ENCODE measurements at regions not wholly inside any gene's neighbourhood (a gene's known extent, or its start where the extent isn't known, plus 50 kb on each side); places are given as distances from the start of the nearest gene placed in this dataset.

DNA sequence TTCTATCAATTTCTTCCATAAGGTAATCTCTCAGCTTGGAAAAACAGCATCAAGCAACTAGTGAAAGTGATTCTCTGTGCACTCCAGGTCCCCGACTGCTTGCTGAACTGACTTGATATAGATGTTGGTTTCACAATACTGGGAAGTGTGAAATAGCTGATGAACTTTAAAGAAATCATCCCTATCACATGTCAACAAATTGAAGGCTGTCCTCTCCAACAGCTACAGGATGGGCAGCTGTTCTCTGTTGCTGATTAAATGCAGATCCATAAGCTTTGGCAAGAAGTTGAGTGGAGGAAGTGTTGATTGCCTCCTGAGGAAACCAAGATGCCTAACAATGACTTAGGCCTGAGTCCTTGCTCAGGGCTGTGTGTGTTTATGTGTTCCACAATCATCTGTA, 130.4 kb upstream of the GDF10 start:
- no peak for DNase-seq

DNA sequence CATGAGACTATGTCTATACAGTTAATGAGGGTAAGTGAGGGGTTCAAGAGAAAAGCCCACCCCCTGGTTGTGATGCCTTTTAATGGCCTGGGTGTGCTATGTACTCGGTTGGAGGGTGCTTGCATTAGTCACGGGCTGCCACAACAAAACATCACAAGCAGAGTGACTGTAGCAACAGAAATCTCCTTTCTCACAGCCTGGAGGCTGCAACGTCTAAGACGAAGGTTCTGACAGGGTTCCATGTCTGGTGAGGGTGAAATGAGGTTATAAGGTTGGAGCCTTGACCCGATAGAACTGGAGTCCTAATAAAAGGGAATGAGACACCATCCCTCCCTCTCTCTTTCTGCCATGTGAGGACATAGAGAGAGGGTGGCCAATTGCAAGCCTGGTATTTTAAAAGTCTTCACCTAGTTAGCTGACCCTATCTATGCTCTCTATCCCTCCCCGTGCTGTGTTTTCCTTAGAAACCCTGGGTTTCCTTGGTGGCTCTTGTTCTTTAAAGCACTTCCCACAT, 126.0 kb upstream of the GDF10 start:
- DNase-seq = no peak

DNA sequence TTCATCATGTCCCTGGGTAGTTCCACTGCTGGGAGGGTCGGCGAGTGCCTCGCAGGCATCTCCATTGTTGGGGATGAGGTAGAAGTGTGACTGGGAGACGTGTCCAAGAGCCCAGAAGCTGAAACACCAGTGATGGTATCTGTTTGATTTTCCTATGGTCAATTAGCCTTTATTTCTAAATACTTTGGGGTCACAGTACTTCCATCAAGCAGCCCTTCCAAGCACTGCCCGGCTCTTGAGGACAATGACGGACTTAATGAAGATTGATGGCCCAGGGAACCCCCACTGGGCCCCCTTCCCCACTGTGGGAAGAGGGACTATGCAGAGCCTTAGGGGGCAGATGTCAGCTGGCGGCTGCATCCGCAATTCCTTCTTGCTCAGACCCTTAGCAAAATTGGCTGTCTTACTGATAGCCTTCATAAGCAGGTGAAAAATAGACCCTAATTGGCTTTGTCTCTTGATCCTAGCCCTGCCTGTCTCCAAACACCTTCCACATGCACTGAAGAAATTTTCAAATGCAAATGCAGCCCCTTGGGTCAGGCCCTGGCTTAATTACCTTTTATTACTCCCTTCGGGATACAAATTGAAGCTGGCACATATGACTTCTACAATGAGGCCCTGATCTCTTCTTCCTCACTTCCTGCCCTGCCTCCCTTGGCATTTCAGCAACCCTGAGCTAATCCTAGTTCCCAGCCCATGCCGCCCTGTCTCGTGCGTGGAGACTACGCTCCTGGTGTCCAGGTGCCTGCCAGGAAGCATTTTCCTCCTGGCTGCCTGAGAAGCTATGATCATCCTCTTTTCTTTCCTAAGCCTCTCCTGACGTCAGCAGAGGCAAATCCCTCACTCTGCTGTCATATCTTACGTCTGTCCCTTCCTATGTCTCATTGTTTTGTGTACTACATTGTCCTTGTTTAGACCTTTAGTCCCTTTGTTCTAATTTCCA, 124.5 kb upstream of the GDF10 start:
- DNase-seq = no peak

DNA sequence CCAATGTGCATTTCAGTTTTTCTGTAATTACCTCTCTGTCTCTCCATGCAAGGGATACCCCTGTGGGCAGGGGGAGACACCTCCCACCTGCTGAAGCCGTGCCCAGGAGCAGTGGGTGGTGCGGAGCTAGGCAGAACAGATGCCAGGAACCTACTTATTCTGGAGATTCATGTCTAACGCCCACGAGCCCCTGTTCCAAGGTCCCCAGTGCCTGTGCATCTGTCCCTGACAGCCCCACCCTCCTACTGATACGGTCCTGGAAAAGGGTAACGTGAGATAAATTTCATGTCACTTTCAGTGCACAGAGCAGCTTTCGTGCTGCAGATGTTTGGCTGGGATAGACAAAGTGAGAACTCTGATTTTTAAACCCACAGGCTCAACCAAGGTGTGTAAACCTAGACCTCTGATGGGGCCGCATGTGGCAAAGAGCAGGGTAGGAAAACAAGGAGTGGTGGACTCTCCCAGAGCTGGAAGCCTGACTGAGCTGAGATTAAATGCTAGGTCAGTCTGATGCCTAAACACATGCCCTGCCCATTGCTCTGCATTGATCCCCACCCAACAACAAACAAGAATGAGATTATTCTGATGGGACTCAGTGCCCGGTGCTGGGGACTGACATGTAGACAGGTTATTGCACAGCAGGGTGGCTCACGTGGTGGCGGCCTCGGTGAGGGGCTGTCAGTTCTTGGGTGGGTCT, 123.6 kb upstream of the GDF10 start:
- DNase-seq = no peak

DNA sequence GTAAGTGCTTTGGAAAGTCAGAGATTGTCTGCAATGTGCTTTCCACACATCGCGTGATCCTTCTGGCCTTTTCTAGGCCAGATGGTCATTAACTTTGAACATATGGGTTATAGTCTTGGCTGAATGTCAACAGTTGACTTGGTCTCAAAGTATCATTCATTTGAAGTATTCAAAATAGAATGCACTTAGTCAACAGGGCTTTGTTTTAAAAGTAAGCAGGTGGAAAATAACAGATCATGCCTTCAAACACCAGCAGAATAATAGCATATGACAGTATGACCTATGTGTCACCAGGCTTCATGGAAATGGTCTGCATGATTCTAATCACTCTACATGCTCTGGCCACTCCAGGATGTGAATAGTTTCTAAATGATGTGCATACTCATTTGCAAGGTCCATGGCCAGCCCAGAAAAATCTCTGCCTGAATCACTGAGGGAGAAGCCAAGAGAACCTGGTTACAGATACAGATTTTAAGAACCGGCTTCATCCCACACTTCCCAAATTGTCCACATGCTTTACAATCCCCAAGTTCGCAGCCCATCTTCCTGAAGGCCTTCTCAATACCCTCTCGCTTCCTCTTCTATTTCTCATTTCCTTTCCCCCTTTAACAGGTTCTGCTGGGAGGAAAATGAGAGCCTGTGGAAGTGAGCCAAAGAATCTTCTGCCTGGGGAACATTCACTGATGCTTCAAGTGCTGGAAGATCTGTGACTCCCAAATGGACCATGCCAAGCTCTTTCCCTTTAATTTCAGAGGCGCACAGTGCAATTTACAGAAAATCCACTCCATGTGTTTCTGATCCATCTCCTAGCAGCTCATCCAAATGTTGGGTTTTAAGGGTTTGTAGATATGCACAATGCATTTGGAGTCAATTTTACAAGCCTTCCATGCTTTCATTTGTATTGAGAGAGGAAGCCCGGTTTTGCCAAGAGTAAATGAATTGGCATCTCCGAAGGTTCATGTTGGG, 122.8 kb upstream of the GDF10 start:
- no peak for DNase-seq

DNA sequence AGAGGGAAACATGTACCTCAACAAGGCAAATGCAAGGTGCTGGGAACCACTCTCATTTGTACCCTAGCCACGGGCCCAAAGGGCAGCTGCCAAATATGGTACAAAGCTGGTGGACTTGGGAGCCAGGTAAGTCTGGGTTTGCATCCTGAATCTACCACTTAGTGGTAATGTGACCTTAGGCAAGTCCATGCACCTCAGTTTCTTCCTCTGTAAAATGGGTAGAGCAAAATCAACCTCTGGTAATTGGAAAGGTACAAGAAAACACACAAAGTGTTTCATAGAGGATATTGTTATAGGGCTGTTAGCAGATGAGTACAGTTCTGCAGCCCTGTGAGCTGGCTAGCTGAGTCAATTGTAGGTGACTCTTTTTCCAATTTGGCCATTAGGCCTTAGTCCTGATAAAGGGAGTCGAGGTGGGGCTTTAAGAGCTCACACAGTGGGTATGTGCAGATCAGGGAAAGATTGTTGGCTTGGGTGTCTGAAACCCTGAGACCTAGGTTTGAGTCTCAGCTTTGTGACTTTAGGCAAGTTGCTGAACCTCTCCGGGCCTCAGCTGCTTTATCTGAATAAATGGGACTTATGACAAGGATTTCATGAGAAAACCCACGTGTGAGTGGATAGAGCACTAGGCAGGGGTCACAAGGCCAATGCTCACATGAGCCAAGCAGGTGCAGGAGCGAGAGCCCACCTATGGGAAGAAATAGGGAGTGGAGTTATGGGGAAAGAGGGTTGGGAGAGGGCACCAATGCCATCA, 121.3 kb upstream of the GDF10 start:
- no peak for DNase-seq

DNA sequence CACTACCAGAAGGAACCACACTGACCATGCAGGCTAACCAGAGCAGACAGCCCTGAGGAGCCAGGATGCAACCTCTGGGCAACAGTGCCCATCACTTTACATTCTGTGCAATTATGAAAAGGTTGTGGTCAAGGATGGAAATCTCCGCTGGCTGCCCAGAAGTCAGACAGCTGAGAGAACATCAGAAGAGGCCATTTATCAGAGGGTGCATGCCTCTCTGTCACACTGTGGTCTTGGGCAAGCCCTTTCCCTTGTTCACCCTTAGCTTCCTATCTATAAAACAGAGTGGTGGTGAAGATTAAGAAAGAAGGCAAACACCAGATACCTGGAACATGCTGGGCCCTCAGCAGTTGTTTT, 120.7 kb upstream of the GDF10 start:
- no peak for DNase-seq

DNA sequence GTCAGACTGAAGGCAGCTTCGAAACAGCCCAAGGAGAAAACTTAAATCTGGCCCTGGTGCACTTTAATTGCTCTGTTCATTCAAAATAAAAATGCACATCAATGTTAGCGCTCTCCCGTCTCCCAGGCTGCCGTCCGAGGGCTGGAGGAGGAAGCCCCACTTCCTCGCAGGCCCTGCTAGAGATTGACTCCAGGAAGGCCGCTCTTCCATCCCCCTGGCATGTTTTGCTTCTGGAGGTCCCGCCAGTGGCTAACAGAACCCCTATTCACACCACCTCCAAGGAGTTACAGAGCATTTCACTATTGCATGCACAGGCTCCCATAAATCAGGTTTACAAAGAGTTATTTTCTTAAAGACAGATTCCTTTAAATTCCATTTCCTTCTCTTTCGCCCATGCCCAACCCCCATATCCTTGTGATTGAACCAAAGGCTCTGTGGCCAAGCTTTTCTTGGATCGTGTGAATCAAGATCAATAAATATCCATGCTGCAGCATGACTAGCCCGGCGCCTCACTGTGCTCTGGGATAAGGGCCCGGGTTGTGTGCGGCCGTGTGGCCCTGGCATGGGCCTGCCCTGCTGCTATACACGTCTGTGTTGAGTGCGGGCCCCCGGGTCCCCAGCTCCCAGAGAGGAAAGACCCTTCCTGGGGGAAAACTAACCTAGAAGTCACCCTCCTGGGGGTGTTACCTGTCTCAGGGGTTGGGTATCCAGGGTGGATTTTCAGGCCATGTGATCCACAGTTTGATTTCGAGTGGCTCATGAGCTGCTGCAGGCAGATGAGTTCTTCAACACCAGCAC, 118.7 kb upstream of the GDF10 start:
- DNase-seq = no peak

DNA sequence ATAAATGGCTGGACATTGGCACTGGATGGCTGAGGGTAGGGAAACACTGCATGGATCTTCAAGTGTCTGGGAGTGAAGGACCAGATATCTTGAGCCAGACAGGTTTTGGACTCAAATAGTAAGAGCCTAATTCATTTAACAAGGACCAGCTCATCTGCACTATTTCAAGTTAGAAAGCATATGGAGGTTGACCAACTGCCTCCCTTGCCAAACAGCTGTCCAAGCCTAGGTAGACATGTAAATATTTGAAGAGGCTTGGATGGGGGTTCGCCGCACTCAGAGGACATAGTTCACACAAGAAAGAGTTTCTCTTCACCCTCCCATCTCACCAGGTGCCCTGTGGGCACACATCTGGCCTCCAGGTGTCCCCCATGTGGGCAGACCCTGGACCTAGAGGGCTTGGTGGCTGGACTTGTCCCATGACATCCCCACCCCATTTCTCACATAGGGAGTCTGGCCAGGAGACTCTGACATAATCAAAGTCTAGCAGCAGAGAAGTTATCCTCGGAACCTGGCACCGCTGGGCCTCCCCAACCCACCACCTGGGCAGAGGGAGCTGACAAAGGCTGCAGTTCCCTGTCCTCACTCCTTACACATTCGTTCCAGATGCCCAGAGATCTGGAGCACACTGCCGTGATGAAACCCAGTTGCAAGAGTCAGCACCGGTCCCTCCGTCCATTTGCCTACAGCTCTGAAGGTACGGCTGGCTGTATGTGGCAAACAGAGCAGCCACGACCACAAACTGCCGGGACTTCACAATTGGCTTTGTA, 116.9 kb upstream of the GDF10 start:
- no peak for DNase-seq

DNA sequence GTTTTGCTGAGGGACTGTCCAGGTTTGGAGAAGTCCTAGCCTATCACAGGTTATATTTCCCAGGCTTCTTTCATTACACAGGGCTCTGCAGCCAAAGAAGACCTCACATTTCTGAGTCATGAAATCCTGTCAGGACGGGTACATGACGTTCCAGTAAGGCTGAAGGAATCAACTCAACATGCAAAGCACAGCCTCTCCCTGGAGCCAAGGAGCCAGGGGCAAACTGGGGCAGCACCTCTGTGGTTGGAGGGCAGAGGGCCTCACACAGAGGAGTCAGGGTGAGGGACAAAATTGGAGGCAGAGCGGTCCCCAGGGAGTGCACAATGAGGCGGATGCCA, 116.3 kb upstream of the GDF10 start:
- DNase-seq = no peak

DNA sequence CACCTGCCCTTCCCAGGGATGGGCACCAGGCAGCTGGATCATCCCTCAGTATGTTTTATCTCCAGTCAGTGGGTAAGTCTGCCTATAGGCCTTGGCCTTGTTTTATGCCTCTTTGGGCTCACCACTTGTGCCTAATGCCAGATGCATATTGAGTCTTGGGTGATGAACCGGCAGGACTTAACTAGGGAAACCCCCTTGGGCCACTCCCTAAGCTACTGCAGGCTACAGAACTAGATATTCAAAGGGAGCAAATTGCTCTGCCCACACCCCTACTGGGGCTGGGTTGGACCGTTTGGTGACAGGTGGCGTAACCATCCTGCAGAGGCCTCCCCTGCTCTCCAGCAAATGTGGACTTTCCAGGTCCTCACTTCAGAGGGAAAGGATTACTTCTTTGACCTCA, 115.7 kb upstream of the GDF10 start:
- DNase-seq = no peak

DNA sequence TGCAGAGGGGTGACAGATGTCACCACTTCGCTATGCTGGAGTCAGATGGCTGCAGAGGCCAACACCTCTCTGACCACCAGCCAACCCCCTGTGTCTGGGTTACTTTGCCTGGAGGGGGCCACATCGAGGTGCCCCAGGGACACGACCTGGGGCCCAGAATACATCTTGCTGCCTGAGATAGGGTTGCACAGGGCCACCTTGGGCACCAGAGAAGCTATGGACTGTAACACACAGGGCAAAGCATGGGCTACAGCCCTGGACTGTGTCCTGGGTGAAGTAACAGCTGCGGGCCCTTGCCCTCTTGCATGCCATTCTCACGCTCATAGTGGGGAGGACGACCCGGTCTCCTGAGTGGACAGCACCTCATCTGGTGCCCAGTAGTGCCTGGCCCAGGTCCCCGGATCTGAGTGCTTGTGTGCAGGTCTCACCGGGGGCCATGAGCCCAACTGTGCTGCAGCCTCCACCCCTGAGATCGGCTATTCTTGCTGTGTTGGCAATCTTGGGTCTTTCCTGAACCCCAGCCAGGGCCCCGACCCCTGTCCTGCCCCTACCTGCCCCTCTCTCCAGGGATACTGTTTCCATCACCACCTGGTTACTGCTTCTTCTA, 115.2 kb upstream of the GDF10 start:
- no peak for DNase-seq

DNA sequence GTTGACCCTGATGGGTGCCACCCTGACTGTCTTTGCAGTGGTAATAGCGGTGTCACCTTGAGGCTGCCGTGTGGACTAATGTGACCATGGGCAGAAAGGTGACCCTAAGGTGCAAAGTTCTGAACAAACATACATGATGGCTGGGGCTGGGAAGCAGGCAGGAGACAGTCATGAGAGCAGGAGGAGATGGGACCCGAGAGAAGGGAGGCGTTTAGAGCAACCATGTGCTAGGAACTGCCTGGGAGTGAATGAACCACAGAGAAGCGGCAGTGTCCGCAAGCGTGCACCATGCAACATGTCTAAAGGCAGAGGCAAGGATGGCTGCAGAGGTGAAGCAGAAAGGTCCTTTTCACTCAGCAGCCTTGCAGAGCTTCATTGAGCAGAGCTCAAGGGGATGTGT, 113.1 kb upstream of the GDF10 start:
- DNase-seq = no peak

DNA sequence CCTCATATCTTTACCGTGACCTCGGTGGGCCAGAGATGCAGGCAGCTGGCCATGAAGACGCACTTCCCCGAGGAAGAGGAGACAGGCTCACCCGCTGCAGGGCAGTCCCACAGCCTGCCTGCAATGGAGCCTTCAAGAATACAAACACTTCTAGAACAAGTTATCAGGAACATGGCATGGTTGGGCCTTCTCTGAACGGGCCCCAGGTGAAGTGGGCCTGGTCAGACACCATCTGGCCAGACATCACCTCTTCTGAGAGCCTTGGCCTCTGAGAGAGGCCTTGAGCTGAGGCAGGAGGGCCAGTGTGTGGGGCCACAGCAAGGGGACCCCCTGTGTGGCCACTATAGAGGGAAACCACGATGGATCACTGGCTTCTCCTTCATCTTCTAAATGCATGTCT, 112.4 kb upstream of the GDF10 start:
- no peak for DNase-seq

DNA sequence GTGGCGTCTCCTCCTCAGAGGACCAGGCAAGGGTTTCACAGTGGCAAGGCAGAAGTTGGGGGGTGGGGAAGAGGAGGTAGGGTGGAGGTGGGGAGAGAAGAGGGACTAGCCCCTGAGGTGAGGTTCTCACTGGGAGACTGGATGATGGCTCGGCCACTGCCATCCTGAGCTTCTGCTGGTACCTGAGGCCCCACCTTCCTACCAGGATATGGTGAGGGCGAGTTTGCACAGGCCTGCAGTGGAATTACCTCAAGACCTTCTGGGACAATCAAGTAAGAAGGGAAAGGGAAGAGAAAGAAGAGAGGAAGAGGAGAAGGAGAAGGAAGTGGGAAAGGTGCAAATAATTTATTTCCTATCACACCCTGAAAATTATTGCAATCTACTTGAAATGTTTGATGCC, 111.8 kb upstream of the GDF10 start:
- DNase-seq = no peak

DNA sequence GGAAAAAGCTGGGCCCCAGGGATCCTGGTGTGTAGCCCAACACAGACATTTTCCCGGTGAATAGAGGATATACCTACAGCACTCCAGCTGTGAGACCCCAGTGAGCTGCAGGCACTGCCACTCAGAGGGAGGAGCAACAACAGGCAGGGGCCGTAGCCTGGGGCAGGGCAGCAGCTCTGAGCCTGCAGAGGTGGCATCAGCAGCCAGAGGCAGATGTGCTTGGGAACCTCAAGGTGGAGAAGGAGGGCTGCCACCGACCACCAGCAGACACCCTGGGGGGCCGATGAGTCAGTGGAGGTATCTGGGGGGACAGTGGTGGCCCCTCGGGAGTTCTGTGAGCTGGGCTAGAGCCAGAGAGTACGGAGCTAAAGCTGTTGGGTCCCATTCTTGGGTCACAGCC, 110.2 kb upstream of the GDF10 start:
- DNase-seq = no peak

DNA sequence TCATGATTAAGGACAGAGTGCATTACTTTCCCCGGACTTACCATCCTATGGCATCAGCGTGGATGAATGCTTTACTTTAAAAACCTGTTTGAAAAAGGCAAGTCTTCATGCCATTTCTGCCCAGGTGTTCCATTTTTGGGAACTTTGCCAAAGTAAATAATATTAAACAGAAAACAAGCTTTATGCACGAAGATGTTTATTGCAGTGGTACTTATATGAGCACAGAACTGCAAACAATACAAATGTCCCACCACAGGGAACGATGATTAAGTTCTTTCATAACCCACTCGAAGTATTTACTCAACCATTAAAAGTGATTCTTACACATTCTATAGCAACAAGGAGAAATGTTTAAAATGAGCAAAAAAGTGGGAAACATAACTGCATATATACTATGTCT, 109.7 kb upstream of the GDF10 start:
- DNase-seq = no peak

DNA sequence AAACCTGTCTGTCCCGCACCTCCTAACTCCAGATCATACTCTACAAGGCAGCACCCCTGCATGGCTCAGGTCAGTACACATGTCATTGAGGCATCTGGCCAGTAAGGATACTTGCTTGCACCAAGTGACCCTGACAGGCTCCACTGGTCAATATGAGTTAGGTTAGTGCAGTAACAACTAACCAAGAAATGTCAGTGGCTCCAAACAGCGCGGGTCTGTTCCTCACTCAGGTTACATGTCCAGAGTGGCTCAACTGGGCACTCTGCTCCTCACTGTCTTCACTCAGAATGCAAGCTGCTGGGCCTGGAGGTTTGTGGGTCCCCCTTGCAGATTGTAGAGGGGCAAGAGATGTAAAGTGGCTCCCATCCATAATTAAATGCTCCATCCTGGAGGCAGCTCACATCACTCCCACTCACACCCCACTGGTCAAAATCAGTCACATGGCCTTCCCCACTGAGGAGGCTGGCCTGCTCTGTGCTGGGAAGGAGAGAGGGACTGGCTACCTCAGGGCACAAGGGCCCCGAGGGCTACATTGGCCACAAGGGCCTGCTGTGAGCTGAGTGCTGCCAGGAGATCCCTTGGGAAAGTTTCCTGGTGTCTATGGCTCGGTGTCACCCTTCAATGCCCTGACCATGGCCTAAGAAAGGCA, 109.1 kb upstream of the GDF10 start:
- DNase-seq = no peak

DNA sequence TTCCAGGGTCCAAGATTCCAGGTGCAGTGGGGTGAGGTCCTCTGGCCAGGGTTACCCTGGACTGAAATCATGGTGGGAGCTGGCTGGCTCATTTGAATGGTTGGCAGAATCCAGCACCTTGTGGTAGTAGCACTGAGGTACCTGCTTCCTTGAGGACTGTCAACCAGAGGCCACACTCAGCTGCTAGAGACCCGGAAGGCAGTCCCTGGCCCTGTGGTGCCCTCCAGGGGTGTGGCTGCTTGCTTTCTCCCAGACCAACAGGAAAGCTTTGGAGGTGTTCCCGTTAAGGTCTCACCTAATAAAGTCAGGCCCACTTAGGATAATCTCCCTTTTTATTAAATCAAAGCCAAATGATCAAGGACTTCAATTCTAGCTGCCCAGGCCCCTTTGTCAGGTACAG, 107.7 kb upstream of the GDF10 start:
- DNase-seq = no peak

DNA sequence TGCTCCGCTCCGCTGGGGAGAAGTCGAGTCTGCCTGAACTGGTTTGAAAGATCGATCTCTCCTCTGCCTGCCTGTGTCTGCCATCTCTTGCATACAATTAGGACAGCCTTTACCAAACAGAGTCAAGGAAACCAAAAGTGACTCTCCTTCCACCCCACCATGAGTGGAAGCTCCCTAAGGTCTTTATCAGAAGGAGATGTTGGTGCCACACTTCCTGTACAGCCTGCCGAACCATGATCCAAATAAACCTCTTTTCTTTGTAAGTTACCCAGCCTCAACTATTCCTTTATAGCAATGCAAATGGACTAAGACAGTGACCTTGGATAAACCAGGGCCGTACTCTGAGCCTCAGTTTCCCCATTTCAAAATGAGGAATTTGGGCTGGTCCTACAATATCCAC, 106.3 kb upstream of the GDF10 start:
- no peak for DNase-seq
